Suprapubic skin (tissue), 3 donors: ENCODE measurements at regions not wholly inside any gene's neighbourhood (a gene's known extent, or its start where the extent isn't known, plus 50 kb on each side); places are given as distances from the start of the nearest gene placed in this dataset.

Experiments
- EP300 ChIP-seq: sonication (generic); formaldehyde crosslinking; IDR thresholded peaks from one replicate; pipeline ENCODE4 v1.6.1; 2017; ENCODE audit warnings: antibody characterized with exemption
- POLR2A ChIP-seq, 2 donors: fragments of 450-650 bp; IDR thresholded peaks; one replicate each; pipeline ENCODE4 v1.6.1; 2017; ENCODE audit warnings: antibody characterized with exemption in 2 of 2, mild to moderate bottlenecking in 2 of 2, moderate library complexity in 2 of 2
- TF ChIP-seq, protein P1 (sequence below), 2 donors: fragments of 200-600 bp in 1 of 2; fragments of 450-650 bp in 1 of 2; sonication (generic) in 1 of 2; IDR thresholded peaks; one replicate each; pipeline ENCODE4 v1.5.1; 2016 to 2019; ENCODE audit warnings: antibody characterized with exemption in 2 of 2, mild to moderate bottlenecking in 1 of 2, moderate library complexity in 1 of 2

DNA sequence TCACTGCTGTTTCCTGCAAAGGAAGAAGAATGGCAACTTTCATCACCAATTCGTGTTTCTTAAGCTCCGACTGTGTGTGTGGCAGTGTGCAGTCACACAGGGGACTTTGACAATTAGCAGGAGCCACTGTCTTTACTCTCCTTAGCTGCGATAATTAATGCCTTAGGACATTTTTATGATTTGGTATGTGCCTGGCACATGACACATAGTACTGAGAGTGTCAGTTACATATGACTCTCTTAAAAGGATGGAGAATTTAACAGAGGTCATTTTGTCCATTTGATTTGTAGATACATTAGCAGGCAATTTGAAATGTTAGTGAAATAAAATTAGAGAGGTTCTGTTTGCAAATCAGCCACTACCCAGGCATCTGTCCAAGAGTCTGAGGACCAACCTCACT lies 128.9 kb upstream of the VEPH1 start:
- TF ChIP-seq POLR2A (IDR thresholded peaks at IDR 0.05): no peak
- no peak for TF ChIP-seq EP300
- TF ChIP-seq, protein P1, sequence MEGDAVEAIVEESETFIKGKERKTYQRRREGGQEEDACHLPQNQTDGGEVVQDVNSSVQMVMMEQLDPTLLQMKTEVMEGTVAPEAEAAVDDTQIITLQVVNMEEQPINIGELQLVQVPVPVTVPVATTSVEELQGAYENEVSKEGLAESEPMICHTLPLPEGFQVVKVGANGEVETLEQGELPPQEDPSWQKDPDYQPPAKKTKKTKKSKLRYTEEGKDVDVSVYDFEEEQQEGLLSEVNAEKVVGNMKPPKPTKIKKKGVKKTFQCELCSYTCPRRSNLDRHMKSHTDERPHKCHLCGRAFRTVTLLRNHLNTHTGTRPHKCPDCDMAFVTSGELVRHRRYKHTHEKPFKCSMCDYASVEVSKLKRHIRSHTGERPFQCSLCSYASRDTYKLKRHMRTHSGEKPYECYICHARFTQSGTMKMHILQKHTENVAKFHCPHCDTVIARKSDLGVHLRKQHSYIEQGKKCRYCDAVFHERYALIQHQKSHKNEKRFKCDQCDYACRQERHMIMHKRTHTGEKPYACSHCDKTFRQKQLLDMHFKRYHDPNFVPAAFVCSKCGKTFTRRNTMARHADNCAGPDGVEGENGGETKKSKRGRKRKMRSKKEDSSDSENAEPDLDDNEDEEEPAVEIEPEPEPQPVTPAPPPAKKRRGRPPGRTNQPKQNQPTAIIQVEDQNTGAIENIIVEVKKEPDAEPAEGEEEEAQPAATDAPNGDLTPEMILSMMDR (IDR thresholded peaks at IDR 0.05): no peak
